ENCODE measurements at regions not wholly inside any gene's neighbourhood (a gene's known extent, or its start where the extent isn't known, plus 50 kb on each side); places are given as distances from the start of the nearest gene placed in this dataset.

- no peak for DNase-seq (ENCODE audit: low read depth)
- H3K4me3 ChIP-seq (ENCODE audit: low read depth, low read length), result no peak overlapping the region
- no peak for TF ChIP-seq CTCF (IDR thresholded peaks at IDR 0.05; ENCODE audit: insufficient read depth, low read length, severe bottlenecking)
- no peaks in the 10 kb centered on the region for H3K36me3 ChIP-seq (ENCODE audit: control insufficient read depth, insufficient read depth, low read length)
- no peak for FAIRE-seq
- H3K27me3 ChIP-seq (ENCODE audit: control insufficient read depth, insufficient read depth, low read length), result no peaks in the 10 kb centered on the region
Observed at GRCh38 chrX:40327085-40327484, 229.3 kb upstream of the BCOR start.

- H3K27me3 ChIP-seq (ENCODE audit: control insufficient read depth, insufficient read depth, low read length), result no peaks in the 10 kb centered on the region
- DNase-seq (ENCODE audit: low read depth) (peak; percentile 15), FAIRE-seq (no peak)
- H3K36me3 ChIP-seq (ENCODE audit: control insufficient read depth, insufficient read depth, low read length), result no peaks in the 10 kb centered on the region
- no peak overlapping the region for H3K4me3 ChIP-seq (ENCODE audit: low read depth, low read length)
- TF ChIP-seq CTCF (IDR thresholded peaks at IDR 0.05; ENCODE audit: insufficient read depth, low read length, severe bottlenecking), result no peak
Observed at GRCh38 chrX:40326186-40326965, 228.6 kb upstream of the BCOR start.

- DNase-seq (ENCODE audit: low read depth) (no peak), FAIRE-seq (no peak)
- H3K36me3 ChIP-seq (ENCODE audit: control insufficient read depth, insufficient read depth, low read length), result no peaks in the 10 kb centered on the region
- no peak overlapping the region for H3K4me3 ChIP-seq (ENCODE audit: low read depth, low read length)
- H3K27me3 ChIP-seq (ENCODE audit: control insufficient read depth, insufficient read depth, low read length), result no peaks in the 10 kb centered on the region
- no peak for TF ChIP-seq CTCF (IDR thresholded peaks at IDR 0.05; ENCODE audit: insufficient read depth, low read length, severe bottlenecking)
Observed at GRCh38 chrX:40325161-40325560, 227.4 kb upstream of the BCOR start.

GRCh38 chrX:40323977-40324376 is 226.2 kb upstream of the BCOR start:
- Histone ChIP-seq H3K4me3 (ENCODE audit: low read depth, low read length) (no peak overlapping the region), H3K36me3 (ENCODE audit: control insufficient read depth, insufficient read depth, low read length) (no peaks in the 10 kb centered on the region), H3K27me3 (ENCODE audit: control insufficient read depth, insufficient read depth, low read length) (no peaks in the 10 kb centered on the region)
- TF ChIP-seq CTCF (IDR thresholded peaks at IDR 0.05; ENCODE audit: insufficient read depth, low read length, severe bottlenecking), result no peak
- DNase-seq (ENCODE audit: low read depth), result no peak
- FAIRE-seq, result no peak

GRCh38 chrX:40320819-40321218 is 223.1 kb upstream of the BCOR start:
- no peak for DNase-seq (ENCODE audit: low read depth)
- Histone ChIP-seq H3K27me3 (ENCODE audit: control insufficient read depth, insufficient read depth, low read length) (no peaks in the 10 kb centered on the region), H3K4me3 (ENCODE audit: low read depth, low read length) (no peak overlapping the region), H3K36me3 (ENCODE audit: control insufficient read depth, insufficient read depth, low read length) (no peaks in the 10 kb centered on the region)
- FAIRE-seq, result no peak
- TF ChIP-seq CTCF (IDR thresholded peaks at IDR 0.05; ENCODE audit: insufficient read depth, low read length, severe bottlenecking), result no peak

- Histone ChIP-seq H3K27me3 (ENCODE audit: control insufficient read depth, insufficient read depth, low read length) (no peaks in the 10 kb centered on the region), H3K4me3 (ENCODE audit: low read depth, low read length) (no peak overlapping the region), H3K36me3 (ENCODE audit: control insufficient read depth, insufficient read depth, low read length) (no peaks in the 10 kb centered on the region)
- DNase-seq (ENCODE audit: low read depth), result no peak
- TF ChIP-seq CTCF (IDR thresholded peaks at IDR 0.05; ENCODE audit: insufficient read depth, low read length, severe bottlenecking), result no peak
- FAIRE-seq, result no peak
Observed at GRCh38 chrX:40318801-40319200, 221.0 kb upstream of the BCOR start.

Data from bronchial epithelial cell (primary cell).